ENCODE measurements at regions not wholly inside any gene's neighbourhood (a gene's known extent, or its start where the extent isn't known, plus 50 kb on each side); places are given as distances from the start of the nearest gene placed in this dataset.

- DNase-seq (ENCODE audit: low read depth) = no peak
- no peak overlapping the region for H3K4me3 ChIP-seq (ENCODE audit: low read depth, low read length)
- TF ChIP-seq, protein P1, sequence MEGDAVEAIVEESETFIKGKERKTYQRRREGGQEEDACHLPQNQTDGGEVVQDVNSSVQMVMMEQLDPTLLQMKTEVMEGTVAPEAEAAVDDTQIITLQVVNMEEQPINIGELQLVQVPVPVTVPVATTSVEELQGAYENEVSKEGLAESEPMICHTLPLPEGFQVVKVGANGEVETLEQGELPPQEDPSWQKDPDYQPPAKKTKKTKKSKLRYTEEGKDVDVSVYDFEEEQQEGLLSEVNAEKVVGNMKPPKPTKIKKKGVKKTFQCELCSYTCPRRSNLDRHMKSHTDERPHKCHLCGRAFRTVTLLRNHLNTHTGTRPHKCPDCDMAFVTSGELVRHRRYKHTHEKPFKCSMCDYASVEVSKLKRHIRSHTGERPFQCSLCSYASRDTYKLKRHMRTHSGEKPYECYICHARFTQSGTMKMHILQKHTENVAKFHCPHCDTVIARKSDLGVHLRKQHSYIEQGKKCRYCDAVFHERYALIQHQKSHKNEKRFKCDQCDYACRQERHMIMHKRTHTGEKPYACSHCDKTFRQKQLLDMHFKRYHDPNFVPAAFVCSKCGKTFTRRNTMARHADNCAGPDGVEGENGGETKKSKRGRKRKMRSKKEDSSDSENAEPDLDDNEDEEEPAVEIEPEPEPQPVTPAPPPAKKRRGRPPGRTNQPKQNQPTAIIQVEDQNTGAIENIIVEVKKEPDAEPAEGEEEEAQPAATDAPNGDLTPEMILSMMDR (conservative IDR thresholded peaks at IDR 0.05; ENCODE audit: low read depth, low read length) = no peak
Measured at GRCh38 chr9:23543419-23543818, 282.6 kb downstream of the ELAVL2 start.

GRCh38 chr9:23545728-23546127, 280.3 kb downstream of the ELAVL2 start:
- DNase-seq (ENCODE audit: low read depth) = no peak
- no peak overlapping the region for H3K4me3 ChIP-seq (ENCODE audit: low read depth, low read length)
- TF ChIP-seq, protein P1 (conservative IDR thresholded peaks at IDR 0.05; ENCODE audit: low read depth, low read length) = no peak

- no peak for DNase-seq (ENCODE audit: low read depth)
- TF ChIP-seq, protein P1 (conservative IDR thresholded peaks at IDR 0.05; ENCODE audit: low read depth, low read length) = no peak
- H3K4me3 ChIP-seq (ENCODE audit: low read depth, low read length) = no peak overlapping the region
Measured at GRCh38 chr9:23551311-23551721, 274.7 kb downstream of the ELAVL2 start.

DNA sequence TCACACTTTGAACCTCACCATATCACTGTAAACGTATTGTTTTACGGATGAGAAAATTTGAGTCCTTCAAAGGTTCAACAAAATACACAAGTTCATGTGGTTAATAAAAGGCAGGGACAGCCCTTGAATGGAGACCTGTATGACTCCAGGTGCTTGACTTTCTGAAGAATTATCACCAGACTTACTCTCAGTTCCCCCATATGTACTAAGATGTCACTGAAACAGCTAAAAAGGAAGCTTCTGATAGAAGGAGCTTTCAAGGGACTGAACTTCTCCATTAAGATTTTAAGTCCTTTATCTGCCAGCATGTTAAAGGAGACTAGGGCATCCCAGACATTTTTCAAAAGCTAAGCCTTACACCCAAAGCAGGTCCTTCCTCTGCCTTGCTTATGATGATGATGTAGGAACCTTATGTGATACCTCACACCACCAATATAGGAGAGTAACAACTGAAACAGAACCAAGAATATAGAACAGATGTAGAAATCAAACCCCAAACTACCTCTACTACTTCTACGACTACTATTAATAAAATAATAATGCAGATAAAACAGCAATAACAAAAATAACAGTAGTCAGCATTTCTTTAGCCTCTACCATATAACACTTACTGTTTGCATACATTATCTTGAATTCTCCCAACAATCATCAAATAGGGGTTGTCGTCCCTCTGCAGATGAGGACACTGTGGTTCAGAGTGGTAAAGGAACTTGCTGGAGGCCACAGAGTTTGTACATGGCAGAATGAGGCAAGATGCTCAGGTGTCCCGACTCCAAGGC, 273.9 kb downstream of the ELAVL2 start:
- H3K4me3 ChIP-seq (ENCODE audit: low read depth, low read length) = no peak overlapping the region
- DNase-seq (ENCODE audit: low read depth) = no peak
- TF ChIP-seq, protein P1 (conservative IDR thresholded peaks at IDR 0.05; ENCODE audit: low read depth, low read length) = no peak

- TF ChIP-seq, protein P1 (conservative IDR thresholded peaks at IDR 0.05; ENCODE audit: low read depth, low read length) = no peak
- DNase-seq (ENCODE audit: low read depth) = no peak
- no peak overlapping the region for H3K4me3 ChIP-seq (ENCODE audit: low read depth, low read length)
Measured at GRCh38 chr9:23552876-23553601, 273.0 kb downstream of the ELAVL2 start.

DNA sequence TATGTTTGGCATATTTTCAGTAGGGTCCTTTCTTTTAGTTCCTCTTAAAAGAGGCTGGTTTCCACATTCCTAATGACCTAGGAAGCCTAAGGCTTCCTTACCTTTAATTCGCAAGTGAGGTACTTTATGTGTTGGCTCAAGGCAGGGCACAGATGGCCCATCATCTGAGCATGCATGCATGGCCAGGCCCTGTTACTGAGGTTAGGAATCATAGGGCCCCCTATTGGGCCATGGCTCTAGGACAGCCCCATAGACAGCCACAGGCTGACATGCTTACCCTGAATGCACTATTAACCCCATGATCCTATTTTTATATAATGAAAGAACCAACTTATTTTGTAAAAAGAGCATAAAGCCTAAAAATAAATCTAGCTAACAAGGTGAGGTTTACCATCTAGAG, 271.4 kb downstream of the ELAVL2 start:
- TF ChIP-seq, protein P1 (conservative IDR thresholded peaks at IDR 0.05; ENCODE audit: low read depth, low read length) = no peak
- no peak for DNase-seq (ENCODE audit: low read depth)
- no peak overlapping the region for H3K4me3 ChIP-seq (ENCODE audit: low read depth, low read length)
